ENCODE measurements at regions not wholly inside any gene's neighbourhood (a gene's known extent, or its start where the extent isn't known, plus 50 kb on each side); places are given as distances from the start of the nearest gene placed in this dataset.

DNA sequence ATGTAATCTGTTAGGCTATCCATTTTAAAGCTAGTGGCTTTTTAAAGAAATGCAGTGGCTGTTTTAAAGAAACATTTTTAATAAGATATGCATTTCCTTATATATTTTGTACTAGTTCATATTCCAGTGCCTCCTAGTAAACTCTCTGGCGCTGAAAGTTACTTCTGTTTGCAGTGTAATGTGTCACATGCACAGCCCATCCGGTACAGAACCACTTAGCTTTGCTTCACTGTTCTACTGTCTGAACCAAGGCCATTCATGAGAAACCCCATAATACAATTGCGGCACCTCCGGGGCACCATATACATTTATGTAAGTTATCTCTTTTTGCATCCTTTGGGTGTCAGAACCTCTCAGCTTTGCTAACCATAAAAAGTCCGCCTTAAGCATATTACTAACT is 114.6 kb upstream of the KCTD1 start:
- ATAC-seq = no peak
- no peaks in the 10 kb centered on the region for H3K9me3 ChIP-seq (ENCODE audit: control insufficient read depth, low read length, poor library complexity, severe bottlenecking)
- Mint-ChIP-seq H3K27ac (no peak overlapping the region), H3K4me3 (no peak overlapping the region), H3K27me3 (peaks cover 43% of the 10 kb centered on the region), H3K36me3 (ENCODE audit: low read depth) (peaks cover 3% of the 10 kb centered on the region), H3K4me1 (no peaks in the 10 kb centered on the region)
- DNase-seq = no peak

DNA sequence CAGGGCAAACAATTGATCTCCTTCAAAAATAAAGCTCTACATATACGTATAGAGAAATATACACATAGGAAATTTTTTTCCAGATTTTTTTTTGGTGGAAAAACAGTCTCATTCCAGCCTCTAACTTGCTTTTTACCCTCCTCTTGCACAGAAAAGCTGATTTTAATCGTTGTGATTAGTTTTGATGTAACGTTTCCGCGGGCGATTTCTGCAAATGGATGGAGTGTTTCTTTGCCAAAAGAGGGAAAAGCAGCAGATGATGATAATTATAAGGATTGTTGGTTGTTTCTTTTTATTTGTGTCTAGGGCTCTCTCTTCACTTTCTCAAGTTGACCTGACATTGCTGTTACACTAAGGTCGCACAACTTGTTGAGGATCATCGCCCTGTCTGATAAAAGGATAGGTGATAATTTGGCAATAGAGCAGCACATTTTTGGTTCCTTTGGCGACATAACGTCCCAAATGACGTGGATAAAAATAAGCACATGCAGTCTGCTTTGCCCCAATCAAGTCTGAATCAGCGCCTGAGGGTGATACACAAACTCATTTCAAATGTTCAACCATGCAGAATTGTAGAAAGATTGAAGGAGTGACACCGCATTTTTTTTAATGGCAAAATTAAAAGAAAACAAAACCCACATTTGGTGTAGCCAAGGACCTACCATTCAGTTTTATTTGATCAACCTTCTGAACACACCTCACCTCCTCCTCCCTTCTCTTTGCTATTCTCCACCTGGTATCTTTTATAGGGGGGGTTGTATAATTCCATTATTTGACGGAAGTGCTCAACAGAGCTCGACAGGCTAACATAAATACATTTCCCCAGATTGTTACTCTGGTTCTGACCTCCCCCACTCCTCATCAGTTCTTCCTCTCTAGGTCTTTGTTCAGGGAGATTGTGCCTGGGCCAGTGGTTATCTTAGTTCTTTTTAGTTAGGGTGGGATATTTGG is 109.6 kb upstream of the KCTD1 start:
- H3K4me3 Mint-ChIP-seq = peak overlapping the region; percentile 86
- H3K27me3 Mint-ChIP-seq = peaks cover 64% of the 10 kb centered on the region
- H3K9me3 ChIP-seq (ENCODE audit: control insufficient read depth, low read length, poor library complexity, severe bottlenecking) = no peaks in the 10 kb centered on the region
- ATAC-seq (no peak), DNase-seq (no peak)
- peaks cover 6% of the 10 kb centered on the region for H3K4me1 Mint-ChIP-seq
- peaks cover 9% of the 10 kb centered on the region for H3K36me3 Mint-ChIP-seq (ENCODE audit: low read depth)
- peak overlapping the region; percentile 51 for H3K27ac Mint-ChIP-seq

DNA sequence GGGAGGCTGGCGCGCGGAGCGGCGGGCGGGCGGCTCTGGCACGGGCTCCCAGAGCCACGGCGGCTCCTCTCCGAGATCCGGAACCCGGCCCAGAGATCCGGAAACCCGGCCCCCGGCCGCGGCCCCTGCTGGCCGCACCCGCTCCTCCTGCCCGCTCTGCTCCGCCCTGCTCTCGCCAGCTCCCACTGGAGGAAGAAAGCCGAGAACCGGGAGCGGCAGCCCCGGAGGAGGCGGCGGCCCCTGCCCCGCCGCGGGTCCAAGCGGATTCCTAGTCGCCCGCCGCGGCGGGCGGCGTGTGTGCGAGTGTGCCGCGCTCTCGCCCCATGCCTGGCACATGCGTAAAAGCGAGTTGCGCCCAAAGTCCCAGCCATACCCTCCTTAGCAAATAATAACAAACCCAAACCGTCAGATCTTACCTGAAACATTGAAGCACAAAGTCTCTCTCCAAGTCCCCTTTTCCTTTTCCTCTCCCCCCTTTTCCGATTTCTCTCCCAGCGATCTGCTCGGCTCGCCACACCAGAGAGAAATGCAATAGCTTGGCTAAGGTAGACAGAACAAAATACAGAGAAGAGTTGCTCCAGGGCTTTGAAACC is 108.7 kb upstream of the KCTD1 start:
- no peak for DNase-seq

DNA sequence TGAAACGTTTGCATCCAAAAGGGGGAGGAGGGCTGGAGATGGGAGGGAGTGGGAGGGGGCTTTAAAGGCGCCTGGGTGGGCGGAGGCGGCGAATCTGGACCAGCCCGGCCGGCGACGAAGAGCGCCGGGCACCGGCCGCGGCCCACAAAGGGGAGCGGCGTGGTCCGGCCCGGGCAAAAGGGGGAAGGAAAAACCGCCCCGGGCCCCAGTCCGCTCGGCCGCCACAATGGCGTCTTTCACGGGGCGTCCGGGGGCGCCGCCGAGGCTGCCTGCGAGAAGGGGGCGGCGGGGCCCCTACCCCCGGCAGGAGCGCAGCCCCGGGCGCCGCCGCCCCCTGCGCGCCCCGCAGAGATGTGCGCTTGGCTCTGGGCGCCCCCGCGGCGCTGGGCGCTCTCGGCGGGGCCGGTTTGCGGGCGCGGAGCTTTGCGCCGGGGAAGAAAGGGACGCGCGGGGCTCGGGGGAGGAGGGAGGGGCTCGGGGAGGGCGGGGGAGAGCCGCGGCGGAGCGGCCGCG is 108.1 kb upstream of the KCTD1 start:
- Mint-ChIP-seq H3K27me3 (peaks cover 79% of the 10 kb centered on the region), H3K4me1 (peaks cover 6% of the 10 kb centered on the region), H3K4me3 (peak overlapping the region; percentile 67), H3K36me3 (ENCODE audit: low read depth) (peaks cover 9% of the 10 kb centered on the region), H3K27ac (no peak overlapping the region)
- DNase-seq (no peak), ATAC-seq (no peak)
- no peaks in the 10 kb centered on the region for H3K9me3 ChIP-seq (ENCODE audit: control insufficient read depth, low read length, poor library complexity, severe bottlenecking)

More for the DNA sequence above, 108.7 kb upstream of the KCTD1 start:
- H3K4me1 Mint-ChIP-seq = peaks cover 6% of the 10 kb centered on the region
- peak overlapping the region; percentile 51 for H3K27ac Mint-ChIP-seq
- H3K36me3 Mint-ChIP-seq (ENCODE audit: low read depth) = peaks cover 9% of the 10 kb centered on the region
- peaks cover 73% of the 10 kb centered on the region for H3K27me3 Mint-ChIP-seq
- H3K4me3 Mint-ChIP-seq = peak overlapping the region; percentile 86
- ATAC-seq = no peak
- H3K9me3 ChIP-seq (ENCODE audit: control insufficient read depth, low read length, poor library complexity, severe bottlenecking) = no peaks in the 10 kb centered on the region

DNA sequence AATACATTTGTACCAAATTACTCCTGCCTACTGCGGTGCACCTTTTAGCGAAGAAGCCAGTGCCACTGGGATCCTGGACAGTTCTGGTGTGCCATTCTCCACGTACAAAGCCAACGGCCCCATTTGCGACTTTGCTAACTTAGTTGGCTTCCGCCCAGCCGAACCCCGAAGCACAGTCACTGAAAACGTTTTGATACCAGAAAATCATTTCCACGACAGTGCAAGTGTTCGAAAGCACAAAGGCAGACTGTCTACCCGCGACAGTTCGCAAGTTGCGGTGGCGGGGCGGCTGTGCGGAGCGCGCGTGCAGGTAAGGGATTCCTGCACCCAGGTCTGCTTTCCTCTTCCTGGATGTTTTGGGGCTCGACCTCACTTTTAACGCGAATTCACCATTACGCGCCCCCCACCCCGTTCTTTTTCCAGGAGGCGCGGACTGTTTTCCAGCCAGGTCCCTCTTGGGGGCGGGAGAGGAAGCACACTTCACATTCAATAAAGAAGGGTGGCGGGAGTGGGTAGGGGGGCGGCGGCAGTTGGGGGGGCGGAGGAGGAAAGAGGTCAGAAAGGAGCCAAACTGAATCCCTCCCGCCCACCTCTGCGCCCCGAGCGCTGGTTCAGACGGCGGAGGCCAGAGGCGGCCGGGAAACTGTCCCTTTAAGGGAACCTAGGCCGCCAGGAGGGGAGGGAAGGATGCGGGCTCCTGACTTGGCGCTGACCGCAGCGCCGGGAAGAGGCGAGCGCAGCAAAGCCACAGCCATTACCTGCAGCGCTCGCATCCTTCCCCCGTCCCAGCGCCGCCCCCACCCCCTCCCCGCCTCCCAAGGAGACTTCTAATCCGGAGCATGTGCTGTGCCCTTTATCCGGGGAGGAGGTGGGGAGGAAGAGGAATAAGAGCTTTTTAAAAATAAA is 107.4 kb upstream of the KCTD1 start:
- peaks cover 6% of the 10 kb centered on the region for H3K4me1 Mint-ChIP-seq
- no peaks in the 10 kb centered on the region for H3K9me3 ChIP-seq (ENCODE audit: control insufficient read depth, low read length, poor library complexity, severe bottlenecking)
- H3K27me3 Mint-ChIP-seq = peaks cover 82% of the 10 kb centered on the region
- peaks cover 13% of the 10 kb centered on the region for H3K36me3 Mint-ChIP-seq (ENCODE audit: low read depth)
- no peak for DNase-seq
- no peak overlapping the region for H3K27ac Mint-ChIP-seq
- ATAC-seq = no peak
- peak overlapping the region; percentile 67 for H3K4me3 Mint-ChIP-seq

DNA sequence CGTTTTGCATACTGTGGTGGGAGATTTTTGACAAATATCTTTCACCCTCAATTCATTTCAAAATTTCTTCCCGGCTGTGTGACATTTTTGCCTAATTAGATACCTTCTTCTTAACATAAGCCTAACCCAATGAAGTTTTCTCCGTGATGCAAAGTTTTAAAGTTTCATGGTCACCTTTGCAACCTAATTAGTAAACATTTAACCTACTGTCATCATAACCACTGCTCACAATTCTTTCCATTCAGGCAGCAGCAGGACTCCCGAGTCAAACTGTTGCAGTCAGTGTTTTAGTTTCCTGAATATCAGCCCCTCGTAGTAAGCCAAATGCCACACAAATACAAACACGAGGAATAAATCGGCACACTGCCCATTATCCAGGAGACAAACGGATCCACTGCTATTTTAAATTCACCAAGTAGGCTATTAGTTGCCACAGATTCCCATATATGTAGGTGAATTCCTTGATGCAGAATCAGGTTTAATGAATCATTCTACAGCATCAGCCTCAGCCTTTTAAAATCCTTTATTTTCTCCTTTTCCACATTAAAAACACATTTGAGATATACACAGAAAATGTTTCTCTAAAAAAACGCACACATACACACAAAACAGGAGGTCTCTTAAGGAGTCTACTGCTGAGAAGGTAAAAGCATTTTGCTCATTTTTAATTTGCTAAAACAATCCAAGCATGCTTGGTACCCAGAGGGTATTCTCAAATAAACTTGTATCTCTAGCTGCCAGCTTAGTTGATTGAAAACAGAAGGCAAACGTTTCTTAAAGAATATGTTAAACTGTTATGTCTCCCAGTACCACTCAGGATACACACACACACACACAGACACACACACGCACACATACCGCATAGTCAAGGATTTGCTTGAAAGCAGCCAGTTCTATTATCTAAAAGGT is 106.5 kb upstream of the KCTD1 start:
- no peaks in the 10 kb centered on the region for H3K9me3 ChIP-seq (ENCODE audit: control insufficient read depth, low read length, poor library complexity, severe bottlenecking)
- peaks cover 6% of the 10 kb centered on the region for H3K4me1 Mint-ChIP-seq
- ATAC-seq (no peak), DNase-seq (no peak)
- no peak overlapping the region for H3K27ac Mint-ChIP-seq
- peaks cover 14% of the 10 kb centered on the region for H3K36me3 Mint-ChIP-seq (ENCODE audit: low read depth)
- no peak overlapping the region for H3K4me3 Mint-ChIP-seq
- peaks cover 86% of the 10 kb centered on the region for H3K27me3 Mint-ChIP-seq

DNA sequence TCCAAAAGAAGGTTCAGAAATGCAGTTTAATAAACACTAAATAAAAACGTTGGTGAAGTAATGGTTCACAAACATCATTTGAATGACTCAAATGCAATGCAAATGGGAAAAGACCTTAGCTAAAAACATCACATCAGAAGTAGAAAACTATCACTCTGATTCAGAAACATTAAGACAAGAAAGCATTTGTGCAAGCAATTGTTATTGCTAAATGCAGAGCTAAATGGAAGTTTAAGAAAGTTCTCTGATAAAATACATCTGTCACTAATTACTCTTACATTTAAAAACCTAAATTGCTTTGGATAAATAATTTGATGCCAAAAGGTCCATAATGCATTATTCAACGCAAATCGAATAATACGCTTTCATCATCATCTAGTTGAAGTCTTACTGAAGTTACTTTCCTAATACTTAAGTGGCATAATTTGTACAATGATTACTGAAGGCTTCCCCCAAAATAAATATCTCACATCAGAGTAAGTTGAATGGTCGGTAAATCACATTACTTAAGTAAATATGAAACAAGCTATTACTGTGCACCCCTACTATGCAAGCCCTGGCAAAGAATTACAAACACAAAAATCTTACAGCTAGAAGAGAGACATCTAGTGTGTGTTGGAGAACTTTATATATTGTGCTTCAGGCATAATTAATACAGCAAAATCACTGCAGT is 105.7 kb upstream of the KCTD1 start:
- Mint-ChIP-seq H3K4me1 (peaks cover 6% of the 10 kb centered on the region), H3K27me3 (peaks cover 88% of the 10 kb centered on the region), H3K36me3 (ENCODE audit: low read depth) (peaks cover 13% of the 10 kb centered on the region), H3K27ac (no peak overlapping the region), H3K4me3 (no peak overlapping the region)
- no peak for DNase-seq
- no peak for ATAC-seq
- no peaks in the 10 kb centered on the region for H3K9me3 ChIP-seq (ENCODE audit: control insufficient read depth, low read length, poor library complexity, severe bottlenecking)

DNA sequence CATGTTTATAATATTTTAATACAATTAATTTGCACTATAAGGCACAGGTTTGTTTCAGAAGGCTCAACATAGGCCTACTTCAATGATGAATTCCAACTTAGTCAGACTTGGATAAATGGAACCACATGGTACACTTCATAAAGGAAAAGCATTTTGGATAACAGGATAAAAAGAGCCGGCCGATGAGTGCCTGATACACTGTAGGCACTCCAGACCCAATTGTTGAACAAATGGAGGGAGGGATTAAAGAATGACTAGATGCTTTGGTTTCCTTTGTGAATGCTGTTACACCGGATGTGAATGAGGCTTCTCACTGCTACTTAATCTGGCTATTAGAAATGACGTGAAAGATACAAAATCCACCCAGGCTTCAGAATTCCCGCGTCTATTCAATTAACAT is 104.1 kb upstream of the KCTD1 start:
- no peak for DNase-seq
- H3K27me3 Mint-ChIP-seq = peaks cover 77% of the 10 kb centered on the region
- peaks cover 5% of the 10 kb centered on the region for H3K4me1 Mint-ChIP-seq
- H3K4me3 Mint-ChIP-seq = no peak overlapping the region
- peaks cover 11% of the 10 kb centered on the region for H3K36me3 Mint-ChIP-seq (ENCODE audit: low read depth)
- no peak overlapping the region for H3K27ac Mint-ChIP-seq
- no peak for ATAC-seq
- no peaks in the 10 kb centered on the region for H3K9me3 ChIP-seq (ENCODE audit: control insufficient read depth, low read length, poor library complexity, severe bottlenecking)

DNA sequence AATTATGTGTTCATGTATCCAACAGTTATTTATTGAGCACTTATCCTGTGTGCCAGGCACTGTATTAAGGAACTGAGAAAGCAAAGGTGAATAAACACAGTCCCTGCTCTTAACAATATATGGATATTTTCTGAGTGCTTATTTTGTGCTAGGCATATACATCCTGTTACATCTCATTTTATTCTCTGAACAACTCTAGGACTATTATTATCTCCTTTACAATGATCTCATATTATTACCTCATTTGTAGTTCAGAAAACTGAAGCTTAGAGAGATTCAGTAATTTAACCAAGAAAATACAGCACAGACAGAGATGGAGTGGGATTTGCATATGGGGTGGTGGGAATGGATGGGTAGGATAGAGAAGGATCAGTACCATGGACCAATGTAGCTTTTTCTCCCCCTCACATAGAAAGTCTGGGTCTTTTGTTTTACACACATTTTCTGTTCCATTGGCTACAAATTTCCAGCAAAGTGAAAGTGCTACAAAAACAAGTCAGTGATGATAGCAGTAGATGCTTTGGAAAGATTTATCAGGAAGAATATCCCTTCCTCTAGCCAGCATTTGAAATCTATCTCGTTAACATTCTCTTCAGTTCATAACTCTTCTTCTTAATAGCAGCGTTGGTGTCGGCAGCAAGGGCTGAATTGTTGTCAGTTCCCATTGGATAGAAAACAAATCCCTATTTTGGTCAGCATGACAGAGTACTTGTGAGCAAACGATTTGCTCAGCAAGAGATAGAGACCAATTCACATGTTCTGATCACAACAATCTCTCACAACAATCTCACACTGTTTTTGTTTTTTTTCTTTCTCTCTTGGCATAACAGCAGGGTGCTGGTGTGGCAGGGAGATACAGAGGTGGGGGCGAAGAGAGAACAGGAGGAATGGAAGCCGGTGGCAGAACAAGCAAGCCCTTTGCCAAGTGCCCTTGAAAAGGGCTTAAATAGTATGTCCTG is 102.2 kb upstream of the KCTD1 start:
- H3K9me3 ChIP-seq (ENCODE audit: control insufficient read depth, low read length, poor library complexity, severe bottlenecking) = no peaks in the 10 kb centered on the region
- H3K27me3 Mint-ChIP-seq = peaks cover 74% of the 10 kb centered on the region
- H3K4me1 Mint-ChIP-seq = no peaks in the 10 kb centered on the region
- DNase-seq (no peak), ATAC-seq (no peak)
- H3K4me3 Mint-ChIP-seq = no peak overlapping the region
- no peak overlapping the region for H3K27ac Mint-ChIP-seq
- peaks cover 8% of the 10 kb centered on the region for H3K36me3 Mint-ChIP-seq (ENCODE audit: low read depth)

DNA sequence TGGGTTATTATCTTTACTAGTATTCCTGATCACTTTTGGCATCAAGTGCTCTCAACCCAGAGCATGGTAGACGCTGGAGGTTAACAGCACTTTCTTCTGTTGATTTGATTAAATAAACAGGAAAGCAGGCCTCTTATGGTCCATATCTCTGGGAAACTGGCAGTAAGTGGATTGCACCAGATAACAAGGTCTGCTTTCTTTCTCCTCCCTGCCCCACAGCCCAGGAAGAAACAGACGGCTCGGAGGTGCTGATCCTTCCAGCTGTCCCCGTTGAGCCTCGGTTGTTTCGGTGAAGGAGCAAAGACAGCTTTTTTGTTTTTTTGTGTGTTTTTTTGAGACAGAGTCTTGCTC is 100.8 kb upstream of the KCTD1 start:
- H3K9me3 ChIP-seq (ENCODE audit: control insufficient read depth, low read length, poor library complexity, severe bottlenecking) = no peaks in the 10 kb centered on the region
- Mint-ChIP-seq H3K27ac (no peak overlapping the region), H3K4me3 (no peak overlapping the region), H3K4me1 (no peaks in the 10 kb centered on the region), H3K27me3 (peaks cover 62% of the 10 kb centered on the region), H3K36me3 (ENCODE audit: low read depth) (peaks cover 8% of the 10 kb centered on the region)
- no peak for ATAC-seq
- no peak for DNase-seq

DNA sequence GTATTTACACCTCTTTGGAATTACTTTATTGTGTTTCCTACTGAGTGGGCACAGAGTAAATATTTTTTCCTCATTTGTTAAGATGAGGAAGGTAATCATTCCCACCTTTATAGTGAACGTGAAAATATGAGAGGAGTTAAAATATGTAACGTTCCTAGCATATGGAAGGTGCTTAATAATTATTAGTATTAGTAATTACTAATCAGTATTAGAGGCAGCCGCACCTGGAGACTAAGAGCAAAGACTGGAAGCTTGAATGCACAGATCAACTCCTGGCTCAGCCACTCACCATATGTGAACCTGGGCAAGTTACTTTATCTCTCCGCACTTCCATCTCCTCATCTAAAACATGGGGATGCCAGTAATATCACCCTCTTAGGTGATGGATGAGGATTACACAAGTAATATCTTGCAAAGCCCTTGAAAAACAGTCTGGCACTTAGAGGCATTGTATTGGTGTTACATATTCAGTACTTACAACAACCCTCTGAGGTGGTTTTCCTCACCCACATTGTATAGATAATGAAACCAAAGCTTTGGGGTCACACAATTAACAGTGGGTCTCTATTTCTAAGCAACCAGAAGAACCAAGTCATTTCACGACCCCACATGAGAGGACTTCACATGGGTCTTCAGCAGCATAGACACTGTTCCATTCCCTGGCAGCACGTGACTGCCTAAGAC is 100.3 kb upstream of the KCTD1 start:
- DNase-seq (no peak), ATAC-seq (no peak)
- Mint-ChIP-seq H3K27me3 (peaks cover 57% of the 10 kb centered on the region), H3K36me3 (ENCODE audit: low read depth) (peaks cover 8% of the 10 kb centered on the region), H3K27ac (no peak overlapping the region), H3K4me1 (no peaks in the 10 kb centered on the region), H3K4me3 (no peak overlapping the region)
- H3K9me3 ChIP-seq (ENCODE audit: control insufficient read depth, low read length, poor library complexity, severe bottlenecking) = no peaks in the 10 kb centered on the region

Measured in T-helper 17 cell (primary cell).